H1 (cell line): ENCODE measurements at regions not wholly inside any gene's neighbourhood (a gene's known extent, or its start where the extent isn't known, plus 50 kb on each side); places are given as distances from the start of the nearest gene placed in this dataset.

Source experiments
- GTF2F1 ChIP-seq: IDR thresholded peaks from 2 replicates; pipeline ENCODE4 v1.6.1; 2012; ENCODE audit warnings: low read depth, low read length, improper control_type of control experiment, borderline replicate concordance
- HDAC6 ChIP-seq: IDR thresholded peaks from one replicate; pipeline ENCODE4 v1.7.1; 2012; ENCODE audit warnings: low read depth, mild to moderate bottlenecking, inconsistent platforms, low read length, moderate library complexity
- TEAD4 ChIP-seq: IDR thresholded peaks from 2 replicates; pipeline ENCODE4 v1.6.1; 2012; ENCODE audit warnings: low read depth, low read length, inconsistent platforms, mixed read lengths
- TF ChIP-seq, protein P1 (sequence below), 3 experiments: IDR thresholded peaks; 1 replicate in 2 of 3; 2 replicates in 1 of 3; pipeline versions ENCODE4 v1.5.1 to v1.6.1; 2011; ENCODE audit warnings: low read length in 3 of 3, mild to moderate bottlenecking in 3 of 3, inconsistent platforms in 2 of 3, low read depth in 1 of 3, moderate library complexity in 1 of 3; ENCODE audit not compliant: insufficient read depth in 1 of 3; ENCODE audit errors: control extremely low read depth in 1 of 3
- TF ChIP-seq, protein P2 (sequence below): IDR thresholded peaks from 2 replicates; pipeline ENCODE4 v1.6.1; 2012; ENCODE audit warnings: inconsistent platforms

DNA sequence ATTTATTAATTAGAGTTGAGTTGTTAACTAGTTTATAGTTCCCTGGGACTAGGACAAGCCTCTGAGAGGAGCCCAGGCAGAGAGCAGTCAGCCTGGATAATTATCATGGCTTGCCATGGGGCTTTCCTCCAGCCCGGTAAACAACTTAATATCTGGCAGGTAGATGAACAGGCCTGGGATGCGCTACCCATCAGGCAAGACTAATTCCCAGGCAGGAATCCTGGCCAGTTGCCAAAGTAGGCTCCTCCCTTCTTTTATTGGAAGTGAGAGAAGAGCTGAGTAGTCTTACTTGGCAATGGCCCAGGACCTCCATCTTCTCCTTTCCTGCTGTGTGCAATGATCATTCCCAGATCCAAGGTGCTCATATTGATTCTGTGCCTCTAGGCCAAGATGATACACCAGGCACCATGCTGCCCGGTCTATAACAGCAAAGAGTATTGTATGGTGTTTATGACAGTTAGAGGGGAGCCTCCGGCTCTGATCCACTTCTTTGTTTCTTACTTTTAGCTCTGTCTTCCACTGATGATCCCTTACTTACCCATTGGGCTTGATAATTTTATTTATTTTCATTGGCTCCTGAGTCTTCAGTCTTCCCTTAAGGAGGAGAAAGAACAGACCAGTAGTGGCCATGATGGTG, 408.7 kb downstream of the REEP3 start (continued):
- TF ChIP-seq, protein P1, sequence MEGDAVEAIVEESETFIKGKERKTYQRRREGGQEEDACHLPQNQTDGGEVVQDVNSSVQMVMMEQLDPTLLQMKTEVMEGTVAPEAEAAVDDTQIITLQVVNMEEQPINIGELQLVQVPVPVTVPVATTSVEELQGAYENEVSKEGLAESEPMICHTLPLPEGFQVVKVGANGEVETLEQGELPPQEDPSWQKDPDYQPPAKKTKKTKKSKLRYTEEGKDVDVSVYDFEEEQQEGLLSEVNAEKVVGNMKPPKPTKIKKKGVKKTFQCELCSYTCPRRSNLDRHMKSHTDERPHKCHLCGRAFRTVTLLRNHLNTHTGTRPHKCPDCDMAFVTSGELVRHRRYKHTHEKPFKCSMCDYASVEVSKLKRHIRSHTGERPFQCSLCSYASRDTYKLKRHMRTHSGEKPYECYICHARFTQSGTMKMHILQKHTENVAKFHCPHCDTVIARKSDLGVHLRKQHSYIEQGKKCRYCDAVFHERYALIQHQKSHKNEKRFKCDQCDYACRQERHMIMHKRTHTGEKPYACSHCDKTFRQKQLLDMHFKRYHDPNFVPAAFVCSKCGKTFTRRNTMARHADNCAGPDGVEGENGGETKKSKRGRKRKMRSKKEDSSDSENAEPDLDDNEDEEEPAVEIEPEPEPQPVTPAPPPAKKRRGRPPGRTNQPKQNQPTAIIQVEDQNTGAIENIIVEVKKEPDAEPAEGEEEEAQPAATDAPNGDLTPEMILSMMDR (IDR thresholded peaks at IDR 0.05; ENCODE audit: control extremely low read depth in 1 of 3, insufficient read depth in 1 of 3, low read depth in 1 of 3, low read length in 3 of 3) = no peak
- no peak for TF ChIP-seq TEAD4
- no peak for TF ChIP-seq GTF2F1
- TF ChIP-seq, protein P2, sequence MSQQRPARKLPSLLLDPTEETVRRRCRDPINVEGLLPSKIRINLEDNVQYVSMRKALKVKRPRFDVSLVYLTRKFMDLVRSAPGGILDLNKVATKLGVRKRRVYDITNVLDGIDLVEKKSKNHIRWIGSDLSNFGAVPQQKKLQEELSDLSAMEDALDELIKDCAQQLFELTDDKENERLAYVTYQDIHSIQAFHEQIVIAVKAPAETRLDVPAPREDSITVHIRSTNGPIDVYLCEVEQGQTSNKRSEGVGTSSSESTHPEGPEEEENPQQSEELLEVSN = no peak
- TF ChIP-seq HDAC6 = no peak
